Colon (tissue), 2 donors: ENCODE measurements at regions not wholly inside any gene's neighbourhood (a gene's known extent, or its start where the extent isn't known, plus 50 kb on each side); places are given as distances from the start of the nearest gene placed in this dataset.
"Not testable (repeated sequence)": the region's sequence is repeated elsewhere in the genome, so short reads cannot be mapped to it uniquely, and the experiment has no call there.

ENCODE experiments used
- FAIRE-seq: peaks from 2 replicates; lab custom pipeline; 2012; peaks lifted over from hg19 to GRCh38; lab: Jason Lieb, UNC
- donor health status: control.
- donor health status: control.

DNA sequence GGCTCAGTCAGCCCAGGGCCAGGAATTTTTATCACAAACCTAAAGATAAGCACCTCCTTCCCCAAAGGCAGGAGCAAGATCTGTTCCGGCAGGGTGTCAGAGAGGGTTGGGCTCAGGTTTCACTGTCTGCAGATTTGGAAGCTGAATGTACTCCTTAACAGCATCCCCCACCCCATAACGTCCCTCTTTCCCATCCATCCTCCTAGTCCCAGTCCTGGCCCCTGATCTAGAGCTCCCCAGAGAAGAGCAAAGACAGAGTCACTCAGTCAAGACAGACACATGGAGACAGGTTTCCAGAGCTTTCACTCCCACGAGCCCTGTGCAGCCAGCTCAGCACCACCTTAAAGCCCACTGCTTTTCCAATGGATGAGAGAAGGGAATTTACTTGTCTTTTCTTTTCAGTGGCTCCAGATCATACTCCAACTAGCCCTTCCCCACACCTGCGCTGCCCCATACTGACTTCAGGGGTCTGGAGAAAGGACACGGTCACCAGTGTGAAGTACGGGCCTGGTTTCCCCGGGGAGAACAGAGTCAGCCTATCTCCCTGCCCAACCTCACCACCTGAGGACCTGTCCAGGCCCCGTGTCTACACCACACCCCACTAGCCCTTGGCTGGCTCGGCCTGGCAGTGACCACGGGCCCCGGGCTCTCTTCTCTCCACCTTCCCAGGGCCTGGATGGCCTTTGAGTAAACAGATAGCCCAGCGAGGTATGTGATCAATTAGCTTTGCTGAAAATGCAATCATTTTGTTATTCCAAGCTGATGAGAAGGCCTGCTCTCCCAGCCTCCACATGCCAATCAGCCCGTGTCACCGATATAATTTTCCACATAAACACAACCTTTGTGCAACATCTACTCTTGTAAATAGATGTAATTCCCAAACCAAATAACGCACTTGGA lies 249.1 kb downstream of the FOXD2 start:
- FAIRE-seq: no peak

DNA sequence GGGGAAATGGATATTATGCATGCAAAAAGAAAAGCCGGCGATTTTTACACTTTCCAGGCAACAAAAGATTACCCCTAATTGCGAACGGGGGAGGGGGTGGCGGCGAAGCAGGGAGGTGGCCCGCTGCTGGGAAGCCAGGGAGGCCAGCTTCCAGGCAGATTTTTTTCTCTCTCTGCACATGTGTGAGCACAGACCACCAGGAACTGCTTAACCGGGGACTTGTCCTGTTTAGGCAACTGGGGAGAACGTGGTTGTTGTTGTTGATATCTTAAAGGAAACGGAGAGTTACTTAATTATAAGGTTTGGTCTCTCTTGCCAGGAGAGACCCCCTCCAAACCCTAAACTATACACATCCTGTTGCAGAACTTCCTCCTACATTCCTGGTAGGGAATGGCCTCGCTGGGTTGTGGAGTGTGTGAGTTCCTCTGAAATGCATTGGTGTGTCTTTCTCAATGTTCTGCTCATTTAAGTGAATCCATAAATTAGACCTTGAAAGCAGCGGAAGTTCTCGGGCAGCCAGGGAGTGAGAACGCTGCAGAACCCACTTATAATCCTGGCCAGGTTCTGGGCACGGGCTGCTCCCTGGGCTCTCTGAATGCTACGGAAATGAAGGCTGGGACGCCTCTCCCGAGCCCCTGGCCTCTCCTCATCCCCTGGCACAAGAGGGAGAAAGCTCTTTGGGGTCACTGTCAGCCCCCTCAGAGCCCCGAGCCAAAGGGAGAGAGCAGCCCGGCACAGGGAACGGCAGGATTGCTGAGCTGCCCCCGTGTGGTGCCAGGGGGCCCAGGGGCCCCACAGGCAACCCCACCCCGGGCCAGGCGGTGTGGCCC lies 250.0 kb downstream of the FOXD2 start:
- no peak for FAIRE-seq

DNA sequence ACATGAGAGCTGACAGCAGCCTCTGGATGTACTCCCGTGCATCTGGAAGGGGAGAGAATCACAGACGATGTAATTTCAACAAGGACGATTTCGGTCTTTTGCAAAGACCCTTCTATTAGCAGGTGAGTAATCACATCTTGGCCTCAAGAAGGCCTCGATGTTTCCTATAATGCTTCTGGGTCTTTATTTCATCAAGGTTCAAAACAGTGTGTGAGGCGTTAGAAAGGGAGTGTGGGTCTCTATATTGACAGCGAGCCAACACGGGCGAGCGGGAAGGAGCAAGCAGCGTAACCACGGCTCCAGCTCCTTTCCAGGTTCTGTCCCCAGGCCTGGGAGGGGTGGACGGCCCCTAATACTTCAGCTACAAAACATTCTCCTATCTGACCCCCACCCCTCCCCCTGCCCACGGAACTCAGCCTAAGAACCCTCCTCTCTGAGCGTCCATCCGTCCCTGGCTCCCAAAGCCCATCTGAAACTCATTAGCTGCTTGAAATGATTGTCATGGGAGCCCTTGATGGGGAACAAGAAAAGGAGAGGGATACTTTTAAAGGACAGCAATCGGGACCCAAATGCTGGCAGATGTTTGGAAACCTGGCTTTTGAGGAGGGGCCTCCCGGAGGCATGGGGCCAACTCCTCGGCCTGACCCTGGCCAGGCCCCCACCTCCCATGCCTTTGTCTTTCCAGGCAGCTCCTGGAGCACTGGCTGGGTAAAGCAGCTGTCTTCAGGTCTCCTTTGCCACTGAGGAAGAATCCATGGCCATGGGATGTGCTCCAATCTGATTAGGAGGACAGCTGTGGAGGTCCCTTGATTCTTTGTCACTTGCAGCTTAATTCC lies 250.8 kb downstream of the FOXD2 start:
- FAIRE-seq: no peak

DNA sequence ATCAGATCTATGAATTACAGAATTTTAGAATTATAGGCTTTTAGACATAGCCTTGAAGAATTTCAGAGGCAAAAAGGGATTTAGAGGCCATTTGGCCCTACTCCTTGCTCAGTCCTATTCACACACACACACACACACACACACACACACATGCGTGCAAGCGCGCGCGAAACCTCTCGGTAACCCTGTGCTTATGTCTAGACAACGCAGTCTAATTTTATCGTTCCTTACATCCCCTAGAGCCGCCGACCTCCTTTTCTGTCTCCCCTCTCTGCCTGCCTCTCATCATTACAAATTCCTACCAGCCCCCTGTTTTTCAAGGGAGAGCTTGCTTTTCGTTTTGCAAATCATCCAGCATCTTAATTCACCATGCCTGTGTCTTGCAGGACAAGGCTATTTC lies 252.1 kb downstream of the FOXD2 start:
- FAIRE-seq: no peak

DNA sequence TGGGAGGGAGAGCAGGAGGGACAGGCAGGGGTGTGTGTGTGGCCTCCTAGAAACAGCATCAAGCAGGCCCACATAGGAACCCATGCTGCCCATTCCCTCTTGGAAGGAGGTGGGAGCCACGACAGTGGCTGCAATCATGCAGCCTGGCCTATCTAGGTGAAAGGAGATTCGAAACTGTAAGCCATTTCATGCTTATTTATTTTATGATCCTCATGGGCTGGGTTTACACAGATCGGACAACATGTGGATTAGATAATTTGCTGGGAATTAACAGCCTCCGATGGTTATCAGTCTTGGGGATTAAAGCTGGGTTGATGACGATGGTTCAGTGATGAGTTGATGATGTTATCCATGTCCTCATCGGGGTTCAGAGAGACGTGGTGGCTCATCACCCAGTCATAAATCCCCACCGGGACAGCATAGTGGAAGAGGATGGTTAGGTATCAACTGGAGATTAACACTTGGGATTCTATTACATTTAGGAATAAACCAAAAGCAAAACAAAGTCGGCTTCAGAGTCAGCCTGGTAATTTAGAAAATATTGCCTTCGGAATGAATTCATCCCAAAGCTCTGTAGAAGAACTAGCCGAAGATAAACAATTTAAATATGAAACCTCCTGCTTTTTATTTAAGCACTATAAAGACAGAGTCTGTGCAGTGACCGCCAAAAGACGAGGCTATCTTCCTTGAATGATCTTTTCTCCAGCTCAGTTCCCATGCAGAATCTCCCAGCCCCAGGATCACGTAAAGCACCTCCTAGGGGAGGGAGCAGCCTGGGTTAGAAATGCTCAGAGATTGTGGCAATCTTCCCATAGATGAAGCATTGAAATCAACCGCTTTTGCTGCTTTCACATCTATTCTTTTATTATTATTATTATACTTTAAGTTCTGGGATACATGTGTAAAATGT lies 252.8 kb downstream of the FOXD2 start:
- FAIRE-seq: no peak

DNA sequence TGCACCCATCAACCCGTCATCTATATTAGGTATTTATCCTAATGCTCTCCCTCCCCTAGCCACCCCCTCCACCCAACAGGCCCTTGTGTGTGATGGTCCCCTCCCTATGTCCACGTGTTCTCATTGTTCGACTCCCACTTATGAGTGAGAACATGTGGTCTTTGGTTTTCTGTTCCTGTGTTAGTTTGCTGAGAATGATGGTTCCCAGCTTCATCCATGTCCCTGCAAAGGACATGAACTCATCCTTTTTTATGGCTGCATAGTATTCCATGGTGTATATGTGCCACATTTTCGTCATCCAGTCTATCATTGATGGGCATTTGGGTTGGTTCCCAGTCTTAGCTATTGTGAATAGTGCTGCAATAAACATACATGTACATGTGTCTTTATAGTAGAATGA lies 253.4 kb downstream of the FOXD2 start:
- not testable (repeated sequence) for FAIRE-seq

DNA sequence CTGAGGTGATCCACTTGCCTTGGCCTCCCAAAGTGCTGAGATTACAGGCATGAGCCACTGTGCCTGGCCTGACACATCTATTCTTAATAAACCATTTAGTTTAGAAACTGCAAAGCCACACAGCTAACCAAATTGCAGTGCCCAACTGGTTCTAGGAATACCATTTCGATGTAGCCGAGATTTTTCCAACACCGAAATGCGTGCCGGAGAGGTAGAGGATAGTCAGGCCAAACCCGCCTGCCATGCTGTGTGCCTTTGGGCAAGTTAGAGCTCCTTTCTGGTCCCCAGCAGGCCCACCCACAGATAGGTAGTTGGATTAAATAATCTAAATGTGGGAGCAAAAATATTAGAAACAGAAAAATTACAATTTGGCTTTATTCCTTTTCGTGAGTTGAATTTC lies 254.4 kb downstream of the FOXD2 start:
- no peak for FAIRE-seq

DNA sequence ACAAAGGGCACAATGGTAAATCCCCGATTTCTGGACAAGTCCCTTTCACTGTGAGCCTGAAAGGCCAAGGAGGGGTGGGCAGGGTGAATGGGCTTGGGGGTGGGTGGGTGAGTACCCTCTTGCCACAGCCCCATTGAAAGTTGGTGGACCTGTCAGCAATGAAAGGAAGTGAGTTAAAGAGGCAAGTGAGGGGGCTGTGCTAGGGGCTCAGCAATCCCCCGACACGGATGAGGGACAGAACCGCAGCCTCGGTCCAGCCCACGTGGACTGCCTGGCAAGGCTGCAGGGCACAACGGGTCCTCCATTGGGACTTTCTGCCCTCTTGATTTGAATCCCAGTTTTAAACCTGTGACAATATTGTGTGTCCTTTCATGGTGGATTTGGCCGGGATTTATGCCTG lies 255.3 kb downstream of the FOXD2 start:
- FAIRE-seq: no peak

DNA sequence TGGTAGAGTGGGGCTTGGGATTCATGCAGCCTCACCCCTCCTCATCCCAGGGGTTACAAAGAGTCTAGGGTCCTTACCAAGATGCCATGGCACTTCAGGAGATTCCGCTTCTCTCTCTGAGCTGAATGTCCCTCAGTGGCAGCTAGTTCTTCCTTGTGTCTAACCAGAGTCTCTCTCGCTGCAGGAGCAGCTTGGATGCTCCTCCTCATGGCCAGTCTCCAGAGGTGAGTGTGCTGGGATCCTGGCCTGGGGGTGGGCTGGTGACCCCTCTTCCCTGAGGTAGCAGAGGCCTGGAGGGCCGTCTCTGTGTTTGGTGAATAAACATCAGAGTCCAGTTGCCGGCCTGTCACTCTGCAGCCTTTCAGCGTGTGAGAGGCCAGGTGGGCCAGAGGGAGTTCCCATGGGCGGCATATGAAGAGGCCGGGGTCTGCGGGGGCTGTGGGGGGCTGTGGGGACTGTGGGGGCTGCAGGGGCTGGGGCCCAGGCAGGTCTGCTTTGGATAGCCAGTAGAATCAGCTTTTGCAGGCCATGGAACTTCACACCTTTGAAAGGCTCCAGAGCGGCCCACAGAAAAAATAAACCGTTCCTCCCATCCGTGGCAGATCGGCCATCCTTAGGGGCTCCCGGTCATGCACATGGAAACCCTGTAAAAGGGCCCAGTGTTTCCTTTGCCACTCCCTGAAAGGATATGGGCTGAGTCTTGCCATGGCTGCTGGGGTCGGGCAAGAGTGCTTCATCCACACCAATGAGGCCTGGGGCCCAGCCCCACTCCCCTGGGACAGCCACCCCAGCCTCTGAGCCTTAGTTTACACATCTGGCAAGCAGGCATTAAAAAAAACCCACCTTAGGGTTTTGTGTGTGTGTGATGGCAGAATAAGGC lies 256.4 kb downstream of the FOXD2 start:
- FAIRE-seq: no peak

DNA sequence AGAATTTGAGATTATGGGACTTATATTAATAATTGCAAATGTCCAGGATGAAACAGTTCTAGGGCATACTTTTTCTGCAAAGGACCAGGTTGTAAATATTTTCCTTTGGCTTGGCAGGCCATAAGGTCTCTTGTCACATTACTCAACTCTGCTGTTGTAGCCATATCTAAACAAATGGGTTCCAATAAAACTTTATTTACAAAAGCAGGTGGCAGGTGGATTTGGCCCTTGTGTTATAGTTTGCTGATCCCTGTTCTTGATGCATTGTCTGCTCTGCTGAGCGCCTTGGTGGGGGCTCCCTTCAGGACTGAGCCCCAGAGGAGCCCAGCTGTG lies 258.5 kb downstream of the FOXD2 start:
- no peak for FAIRE-seq

DNA sequence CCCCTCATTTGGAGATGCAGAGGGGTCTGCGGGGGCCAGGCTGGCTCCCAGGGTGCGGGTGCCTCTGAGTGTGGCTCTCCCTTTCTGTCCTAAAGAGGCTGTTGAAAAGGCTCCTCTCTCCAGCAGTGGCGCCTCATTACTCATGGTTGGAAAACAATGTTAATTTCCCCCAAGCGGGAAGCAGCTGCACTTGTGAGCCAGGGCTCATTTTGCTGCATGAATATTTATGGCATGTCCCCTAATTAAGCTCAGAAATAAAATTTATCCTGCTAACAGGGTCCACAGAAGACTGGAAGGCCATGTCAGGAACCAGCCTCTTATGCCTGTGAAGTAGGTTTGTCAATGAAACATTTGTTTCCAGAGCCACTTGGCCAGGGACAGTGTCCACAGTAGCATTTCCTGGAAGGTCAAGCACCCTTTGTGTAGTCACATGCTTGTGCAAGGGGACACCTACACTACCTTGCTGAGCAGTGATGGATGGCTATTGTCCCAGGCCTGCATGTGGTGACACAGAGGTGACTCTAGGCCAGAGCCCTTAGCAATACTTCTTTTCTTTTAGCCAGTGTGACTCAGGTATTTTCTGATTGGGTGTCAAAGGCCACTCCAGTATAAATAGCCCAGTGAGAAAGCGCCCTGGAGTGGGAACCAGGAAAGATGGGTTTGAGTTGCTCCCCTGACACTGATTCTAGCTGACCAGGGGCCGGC lies 259.0 kb downstream of the FOXD2 start:
- FAIRE-seq: no peak

DNA sequence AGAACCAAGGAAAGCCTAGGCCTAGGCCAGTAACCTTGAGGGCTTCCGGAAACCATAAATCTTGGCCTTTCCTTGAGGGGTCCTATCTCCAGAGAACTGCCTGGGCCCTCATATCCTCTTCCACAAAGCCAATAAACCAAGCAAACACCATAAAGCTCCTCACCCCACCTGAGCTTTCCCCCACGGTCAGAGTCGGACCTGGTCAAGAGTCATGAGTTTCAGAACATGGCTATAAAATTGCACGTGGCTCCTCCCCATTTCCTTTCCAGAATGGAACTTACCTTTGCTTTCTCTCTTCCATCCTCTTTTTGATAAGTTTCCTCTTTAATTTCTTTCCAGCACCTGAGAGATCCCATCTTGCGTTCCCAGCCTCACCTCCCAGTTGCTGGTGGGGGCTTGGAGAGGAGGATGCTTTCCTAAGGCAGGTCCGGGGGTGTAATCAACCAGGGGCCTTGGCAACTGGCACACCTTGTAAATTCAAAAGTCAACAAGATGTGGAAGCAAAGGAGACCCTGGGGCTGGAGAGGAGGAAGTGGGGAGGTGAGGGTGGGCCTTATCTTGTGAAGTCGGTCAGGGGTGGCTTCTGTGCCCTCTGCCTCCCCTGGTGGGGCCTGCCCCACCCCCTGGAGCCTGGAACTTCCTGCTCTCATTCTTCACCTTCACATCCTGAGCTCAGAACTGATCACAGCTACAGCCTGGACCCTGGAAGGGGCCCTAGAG lies 259.9 kb downstream of the FOXD2 start:
- no peak for FAIRE-seq

DNA sequence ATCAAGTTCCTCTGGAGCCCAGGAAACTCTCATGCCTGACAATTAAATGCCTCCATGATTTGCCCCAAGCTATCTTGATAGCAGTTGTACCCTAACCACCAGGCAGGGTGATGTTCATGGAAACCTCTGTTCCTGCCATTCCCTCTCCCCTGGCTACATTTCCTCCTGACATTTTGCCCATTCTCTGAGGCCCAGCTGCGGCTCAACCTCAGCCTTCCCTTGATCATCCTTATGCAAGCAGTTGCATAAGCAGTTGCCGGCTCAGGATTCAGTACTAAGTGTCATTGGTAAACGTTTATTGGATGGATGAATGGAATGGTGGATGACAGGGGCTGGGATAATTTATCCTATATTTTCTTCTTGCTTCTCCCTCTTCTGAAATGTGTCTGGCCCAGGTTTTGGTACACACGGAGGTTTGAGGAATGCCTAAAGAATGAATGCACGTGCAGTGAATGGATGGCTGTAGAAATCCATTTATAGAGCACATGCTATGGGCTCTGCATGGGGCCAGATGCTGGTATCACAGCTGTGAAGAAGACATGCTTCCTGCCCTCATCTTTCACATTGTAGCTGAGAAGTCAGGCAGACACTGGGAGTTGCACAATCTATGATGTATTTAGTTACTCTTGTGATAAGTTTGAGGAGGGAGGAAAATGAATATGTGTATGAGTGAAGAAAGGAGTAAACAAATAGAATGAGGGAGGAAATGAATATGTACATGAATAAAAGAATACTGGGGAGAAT lies 261.8 kb downstream of the FOXD2 start:
- no peak for FAIRE-seq

DNA sequence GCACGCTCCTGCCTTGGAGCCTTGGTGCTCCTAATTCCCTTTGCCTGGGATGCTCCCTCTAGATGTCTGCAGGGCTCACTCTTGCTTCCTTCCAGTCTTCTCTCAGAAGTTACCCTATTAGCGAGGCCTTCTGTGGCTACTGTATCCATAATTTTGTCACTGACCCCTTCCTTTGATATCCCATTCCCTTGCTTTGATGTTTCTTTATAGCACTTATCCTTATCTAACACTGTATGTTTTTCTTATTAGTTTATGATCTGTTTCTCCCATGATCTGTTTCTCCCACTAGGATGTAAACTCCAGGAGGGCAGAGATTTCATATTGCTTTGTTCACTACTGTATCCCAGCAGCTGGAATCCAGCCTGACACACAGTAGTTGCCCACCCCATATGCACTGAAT lies 263.4 kb downstream of the FOXD2 start:
- no peak for FAIRE-seq

DNA sequence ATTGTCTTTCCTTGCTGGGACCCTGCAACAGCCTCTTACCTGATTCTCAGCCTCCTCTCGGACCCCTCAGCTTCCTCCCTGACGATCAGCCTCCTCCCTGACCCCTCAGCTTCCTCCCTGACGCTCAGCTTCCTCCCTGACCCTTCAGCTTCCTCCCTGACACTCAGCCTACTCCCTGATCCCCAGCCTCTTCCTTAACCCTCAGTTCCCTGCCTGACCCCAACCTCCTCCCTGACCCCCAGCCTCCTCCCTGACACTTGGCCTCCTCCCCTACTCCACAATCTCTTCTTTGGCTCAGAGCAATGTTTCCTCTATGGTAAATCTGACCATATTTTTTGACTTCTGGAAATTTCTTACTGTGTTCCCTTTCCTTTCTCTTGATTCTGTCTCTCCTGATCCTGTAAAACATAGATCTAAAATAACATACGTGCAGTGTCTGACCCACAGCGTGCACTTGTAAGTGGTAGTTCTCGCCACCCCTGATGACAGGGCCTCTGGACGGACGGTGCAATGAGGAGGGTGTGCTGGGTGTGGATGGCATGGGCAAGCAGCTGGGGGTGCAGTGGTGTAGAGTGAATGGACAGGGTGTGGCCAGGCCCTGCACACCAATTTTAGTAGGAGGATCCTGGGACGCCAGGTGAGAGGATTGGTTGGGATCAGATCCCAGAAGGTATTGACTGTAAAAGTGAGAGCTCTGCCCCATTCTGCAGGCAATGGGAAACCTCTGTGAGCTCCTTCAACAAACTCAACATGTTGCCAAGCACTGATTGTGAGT lies 264.1 kb downstream of the FOXD2 start:
- FAIRE-seq: no peak

DNA sequence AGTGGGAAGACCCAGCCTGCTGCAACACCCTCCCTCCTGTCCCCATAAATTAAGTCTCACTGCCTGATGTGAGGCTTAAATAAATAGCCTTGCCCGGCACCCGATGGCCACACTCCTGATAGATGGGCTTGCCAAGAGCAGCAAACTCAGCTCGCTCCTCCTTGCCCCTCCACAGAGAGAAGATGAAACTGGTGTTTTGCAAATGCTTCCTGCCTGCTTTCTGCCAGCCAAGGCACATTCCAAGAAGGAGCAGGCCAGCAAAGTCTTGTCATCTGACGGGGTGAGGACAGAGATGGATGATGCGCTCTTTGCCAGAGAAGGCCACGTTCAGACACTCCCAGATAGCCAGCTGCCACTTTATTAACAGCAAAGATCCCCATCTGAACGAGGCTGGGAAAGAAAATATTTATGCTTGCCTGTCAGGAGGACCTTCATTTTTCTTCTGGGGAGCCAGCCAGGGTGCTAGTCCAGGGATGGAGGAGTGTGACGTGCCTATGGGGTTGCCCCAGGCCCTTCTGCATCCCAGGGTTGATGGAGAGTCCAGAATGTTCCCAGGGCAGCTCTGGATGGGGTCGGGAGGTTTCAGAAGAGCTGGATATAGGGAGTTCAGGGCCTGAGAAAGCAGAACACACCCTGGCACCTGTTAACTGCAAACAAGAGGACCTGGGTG lies 265.4 kb downstream of the FOXD2 start:
- no peak for FAIRE-seq

DNA sequence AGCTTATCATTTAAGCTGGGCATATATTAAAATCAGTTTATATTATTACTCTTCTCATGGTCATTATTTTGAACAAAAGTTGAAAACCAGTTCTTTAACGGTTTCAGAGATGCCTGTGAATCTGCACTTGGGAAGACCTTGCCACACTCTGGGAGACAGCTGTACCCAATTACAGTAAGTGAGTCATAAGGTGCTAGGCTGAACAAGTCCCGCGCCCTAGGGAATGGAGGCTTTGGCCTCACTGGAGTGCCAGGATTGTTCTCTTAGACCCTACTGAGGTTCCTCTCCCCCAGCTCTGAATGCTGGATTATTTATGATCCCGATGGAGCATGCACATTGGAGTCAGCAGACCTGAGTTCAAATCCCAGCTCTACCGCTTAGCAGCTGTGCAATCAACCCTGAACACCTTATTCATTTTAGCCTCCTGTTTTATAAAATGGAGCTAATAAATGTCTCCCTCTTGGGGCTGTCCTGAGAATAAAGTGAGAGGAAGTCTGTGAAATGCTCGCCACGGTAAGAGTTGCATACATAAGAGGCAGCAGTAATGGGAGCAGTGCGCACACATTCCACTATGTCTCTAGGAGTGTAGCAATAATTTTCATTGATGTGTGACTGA lies 266.2 kb downstream of the FOXD2 start:
- no peak for FAIRE-seq
